NCI-H748 (cell line): ENCODE measurements at regions not wholly inside any gene's neighbourhood (a gene's known extent, or its start where the extent isn't known, plus 50 kb on each side); places are given as distances from the start of the nearest gene placed in this dataset.
"Not testable (repeated sequence)": the region's sequence is repeated elsewhere in the genome, so short reads cannot be mapped to it uniquely, and the experiment has no call there.

Source experiments
- DNase-seq: peaks from one replicate; lab custom pipeline; 2025; ENCODE audit not compliant: unreplicated experiment; lab: John Stamatoyannopoulos, UW

- DNase-seq: no peak
Measured at GRCh38 chr10:124324856-124325632, 93.7 kb downstream of the OAT start.

GRCh38 chr10:124324451-124324850 is 94.3 kb downstream of the OAT start:
- DNase-seq: no peak

- no peak for DNase-seq
Measured at GRCh38 chr10:124323806-124324205, 94.9 kb downstream of the OAT start.

- DNase-seq: no peak
Measured at GRCh38 chr10:124323111-124323725, 95.5 kb downstream of the OAT start.

GRCh38 chr10:124322191-124322980 is 96.3 kb downstream of the OAT start:
- DNase-seq: no peak

- no peak for DNase-seq
Measured at GRCh38 chr10:124321433-124322089, 97.2 kb downstream of the OAT start.

GRCh38 chr10:124320778-124321432 is 97.8 kb downstream of the OAT start:
- no peak for DNase-seq

- DNase-seq: no peak
Measured at GRCh38 chr10:124319926-124320391, 98.8 kb downstream of the OAT start.

GRCh38 chr10:124319520-124319919 is 99.2 kb downstream of the OAT start:
- not testable (repeated sequence) for DNase-seq

GRCh38 chr10:124318811-124319210 is 99.9 kb downstream of the OAT start:
- no peak for DNase-seq

- no peak for DNase-seq
Measured at GRCh38 chr10:124318076-124318475, 100.6 kb downstream of the OAT start.

- no peak for DNase-seq
Measured at GRCh38 chr10:124316326-124316725, 102.4 kb downstream of the OAT start.

- DNase-seq: no peak
Measured at GRCh38 chr10:124315591-124316270, 103.0 kb downstream of the OAT start.

GRCh38 chr10:124313374-124313773 is 105.3 kb downstream of the OAT start:
- no peak for DNase-seq

- no peak for DNase-seq
Measured at GRCh38 chr10:124308811-124309210, 109.9 kb downstream of the OAT start.

- DNase-seq: no peak
Measured at GRCh38 chr10:124308056-124308645, 110.6 kb downstream of the OAT start.

GRCh38 chr10:124307591-124307990 is 111.1 kb downstream of the OAT start:
- DNase-seq: no peak

- DNase-seq: no peak
Measured at GRCh38 chr10:124306922-124307371, 111.8 kb downstream of the OAT start.

GRCh38 chr10:124306520-124306919 is 112.2 kb downstream of the OAT start:
- DNase-seq: no peak

GRCh38 chr10:124305984-124306383 is 112.7 kb downstream of the OAT start:
- no peak for DNase-seq
